ENCODE measurements at regions not wholly inside any gene's neighbourhood (a gene's known extent, or its start where the extent isn't known, plus 50 kb on each side); places are given as distances from the start of the nearest gene placed in this dataset.

GRCh38 chr4:62131049-62131448 is 930.9 kb downstream of the ADGRL3 start:
- TF ChIP-seq, protein P1, sequence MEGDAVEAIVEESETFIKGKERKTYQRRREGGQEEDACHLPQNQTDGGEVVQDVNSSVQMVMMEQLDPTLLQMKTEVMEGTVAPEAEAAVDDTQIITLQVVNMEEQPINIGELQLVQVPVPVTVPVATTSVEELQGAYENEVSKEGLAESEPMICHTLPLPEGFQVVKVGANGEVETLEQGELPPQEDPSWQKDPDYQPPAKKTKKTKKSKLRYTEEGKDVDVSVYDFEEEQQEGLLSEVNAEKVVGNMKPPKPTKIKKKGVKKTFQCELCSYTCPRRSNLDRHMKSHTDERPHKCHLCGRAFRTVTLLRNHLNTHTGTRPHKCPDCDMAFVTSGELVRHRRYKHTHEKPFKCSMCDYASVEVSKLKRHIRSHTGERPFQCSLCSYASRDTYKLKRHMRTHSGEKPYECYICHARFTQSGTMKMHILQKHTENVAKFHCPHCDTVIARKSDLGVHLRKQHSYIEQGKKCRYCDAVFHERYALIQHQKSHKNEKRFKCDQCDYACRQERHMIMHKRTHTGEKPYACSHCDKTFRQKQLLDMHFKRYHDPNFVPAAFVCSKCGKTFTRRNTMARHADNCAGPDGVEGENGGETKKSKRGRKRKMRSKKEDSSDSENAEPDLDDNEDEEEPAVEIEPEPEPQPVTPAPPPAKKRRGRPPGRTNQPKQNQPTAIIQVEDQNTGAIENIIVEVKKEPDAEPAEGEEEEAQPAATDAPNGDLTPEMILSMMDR (optimal IDR thresholded peaks at IDR 0.05 in 1 of 3, IDR thresholded peaks at IDR 0.05 in 1 of 3, conservative IDR thresholded peaks at IDR 0.05 in 1 of 3; ENCODE audit: extremely low read depth in 1 of 3, insufficient read depth in 2 of 3, low read length in 3 of 3) = no peak
- TF ChIP-seq EZH2 (IDR thresholded peaks at IDR 0.05; ENCODE audit: low read length) = no peak

Data from keratinocyte (primary cell).